ENCODE measurements at regions not wholly inside any gene's neighbourhood (a gene's known extent, or its start where the extent isn't known, plus 50 kb on each side); places are given as distances from the start of the nearest gene placed in this dataset.
"Not testable (repeated sequence)": the region's sequence is repeated elsewhere in the genome, so short reads cannot be mapped to it uniquely, and the experiment has no call there.

DNA sequence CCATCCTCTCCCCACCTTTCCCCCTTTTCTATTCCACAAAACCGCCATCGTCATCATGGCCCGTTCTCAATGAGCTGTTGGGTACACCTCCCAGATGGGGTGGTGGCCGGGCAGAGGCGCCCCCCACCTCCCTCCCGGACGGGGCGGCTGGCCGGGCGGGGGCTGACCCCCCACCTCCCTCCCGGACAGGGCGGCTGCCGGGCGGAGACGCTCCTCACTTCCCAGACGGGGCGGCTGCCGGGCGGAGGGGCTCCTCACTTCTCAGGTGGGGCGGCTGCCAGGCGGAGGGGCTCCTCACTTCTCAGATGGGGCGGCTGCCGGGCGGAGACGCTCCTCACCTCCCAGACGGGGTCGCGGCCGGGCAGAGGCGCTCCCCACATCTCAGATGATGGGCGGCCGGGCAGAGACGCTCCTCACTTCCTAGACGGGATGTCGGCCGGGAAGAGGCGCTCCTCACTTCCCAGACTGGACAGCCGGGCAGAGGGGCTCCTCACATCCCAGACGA is 404.4 kb upstream of the BTBD3 start:
- H3K27ac ChIP-seq; ATAC-seq (replicated peaks in 6 of 8); in situ Hi-C loops (cut with MboI; ENCODE audit: low pct_unique_long_range_greater_than_20kb in 2 of 9, low sequenced_read_pairs in 9 of 9, unreplicated experiment in 9 of 9); H3K4me3 ChIP-seq; H3K4me1 ChIP-seq (replicated peaks in 1 of 2): not testable (repeated sequence)
- WGBS, 10 experiments, result no CpG with 5 or more reads among the region's 39 CpGs

DNA sequence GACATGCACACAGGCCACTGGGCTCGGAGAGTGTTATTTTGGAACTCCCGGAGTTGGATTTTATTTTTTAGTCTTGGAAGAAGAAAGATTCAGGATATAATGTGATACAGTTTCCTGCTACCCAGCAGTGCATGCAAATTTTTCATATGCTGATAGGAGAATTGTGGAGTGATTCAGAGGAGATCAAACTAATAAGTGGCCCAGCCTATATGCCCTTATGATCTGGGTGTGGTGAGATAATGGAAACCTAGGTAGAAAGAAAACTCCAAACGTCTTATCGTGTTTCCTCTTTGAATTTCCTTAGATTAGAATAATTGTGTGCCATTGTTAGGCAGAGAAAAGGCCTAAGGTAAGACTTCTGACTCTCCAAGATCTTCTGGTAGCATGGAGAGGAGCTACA is 401.2 kb upstream of the BTBD3 start:
- in situ Hi-C loops (cut with MboI; ENCODE audit: low pct_unique_long_range_greater_than_20kb in 2 of 9, low sequenced_read_pairs in 9 of 9, unreplicated experiment in 9 of 9), result no loop called here
- ATAC-seq (replicated peaks in 6 of 8), result peak in 2 of 8 experiments; percentile 32 to 39
- no peak overlapping the region for H3K4me3 ChIP-seq
- no peaks in the 10 kb centered on the region for H3K4me1 ChIP-seq (replicated peaks in 1 of 2)
- no peak overlapping the region for H3K27ac ChIP-seq
- 17 to 100% (median 94%) methylated on average over 2 to 4 of the region's 4 CpGs; no CpG with 5 or more reads in 3 of the 10 experiments for WGBS, 10 experiments

GRCh38 chr20:11520596-11520995 is 397.1 kb upstream of the BTBD3 start:
- H3K4me1 ChIP-seq (replicated peaks in 1 of 2), result no peaks in the 10 kb centered on the region
- WGBS, 10 experiments, result 0 to 44% (median 0%) methylated on average over 1 of the region's 1 CpG; no CpG with 5 or more reads in 3 of the 10 experiments
- ATAC-seq (replicated peaks in 6 of 8), result no peak
- H3K27ac ChIP-seq, result no peak overlapping the region
- H3K4me3 ChIP-seq, result no peak overlapping the region
- in situ Hi-C loops (cut with MboI; ENCODE audit: low pct_unique_long_range_greater_than_20kb in 2 of 9, low sequenced_read_pairs in 9 of 9, unreplicated experiment in 9 of 9), result no loop called here

GRCh38 chr20:11521476-11522365 is 396.0 kb upstream of the BTBD3 start:
- Histone ChIP-seq H3K4me3 (no peak overlapping the region), H3K4me1 (replicated peaks in 1 of 2) (no peaks in the 10 kb centered on the region), H3K27ac (no peak overlapping the region)
- WGBS, 10 experiments, result 0 to 94% (median 72%) methylated on average over 2 to 4 of the region's 4 CpGs; no CpG with 5 or more reads in 1 of the 10 experiments
- ATAC-seq (replicated peaks in 6 of 8), result peak in 1 of 8 experiments; percentile 25
- in situ Hi-C loops (cut with MboI; ENCODE audit: low pct_unique_long_range_greater_than_20kb in 2 of 9, low sequenced_read_pairs in 9 of 9, unreplicated experiment in 9 of 9), result no loop called here

DNA sequence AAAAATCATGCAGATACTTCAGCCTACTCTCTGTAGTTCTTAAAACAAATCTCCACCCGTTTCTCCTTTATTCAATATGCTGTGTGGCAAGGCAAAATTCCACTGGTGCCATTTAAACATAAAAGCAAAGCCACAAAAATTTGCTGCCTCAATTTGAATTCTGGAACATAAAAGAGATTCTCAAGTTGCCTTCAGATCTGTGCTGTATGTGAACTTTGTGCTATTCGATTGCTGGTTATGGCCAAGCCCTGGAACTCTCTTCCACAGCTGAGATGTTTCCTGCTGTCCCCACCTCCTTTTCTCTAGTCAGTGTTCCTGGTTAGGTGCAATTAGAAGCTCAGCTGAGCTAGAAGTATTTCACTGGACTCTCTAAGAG is 395.3 kb upstream of the BTBD3 start:
- ATAC-seq (replicated peaks in 6 of 8), result peak in 2 of 8 experiments; percentile 70 to 85
- in situ Hi-C loops (cut with MboI; ENCODE audit: low pct_unique_long_range_greater_than_20kb in 2 of 9, low sequenced_read_pairs in 9 of 9, unreplicated experiment in 9 of 9), result no loop called here
- Histone ChIP-seq H3K27ac (no peak overlapping the region), H3K4me1 (replicated peaks in 1 of 2) (no peaks in the 10 kb centered on the region), H3K4me3 (no peak overlapping the region)
- WGBS, 10 experiments, result 0 to 100% (median 86%) methylated on average over 1 to 2 of the region's 2 CpGs; no CpG with 5 or more reads in 1 of the 10 experiments

GRCh38 chr20:11529047-11529446 is 388.6 kb upstream of the BTBD3 start:
- Histone ChIP-seq H3K4me1 (replicated peaks in 1 of 2) (no peaks in the 10 kb centered on the region), H3K27ac (no peak overlapping the region), H3K4me3 (no peak overlapping the region)
- peak in 2 of 8 experiments; percentile 58 to 89 for ATAC-seq (replicated peaks in 6 of 8)
- 33 to 100% (median 98%) methylated on average over 1 to 4 of the region's 4 CpGs; no CpG with 5 or more reads in 4 of the 10 experiments for WGBS, 10 experiments
- in situ Hi-C loops (cut with MboI; ENCODE audit: low pct_unique_long_range_greater_than_20kb in 2 of 9, low sequenced_read_pairs in 9 of 9, unreplicated experiment in 9 of 9), result loop anchor here in 5 of 9 experiments (25.0 kb wide), 5 partner anchors 167 to 1917 kb away; no protein-coding TSS in a partner anchor

- in situ Hi-C loops (cut with MboI; ENCODE audit: low pct_unique_long_range_greater_than_20kb in 2 of 9, low sequenced_read_pairs in 9 of 9, unreplicated experiment in 9 of 9), result loop anchor here in 5 of 9 experiments (25.0 kb wide), 5 partner anchors 175 to 1925 kb away; no protein-coding TSS in a partner anchor
- whole genome bisulfite sequencing, 10 experiments, result 0 to 43% (median 18%) methylated on average over 1 to 2 of the region's 2 CpGs; no CpG with 5 or more reads in 2 of the 10 experiments
- H3K4me1 ChIP-seq (replicated peaks in 1 of 2), result peaks cover 7 to 15% of the 10 kb centered on the region in 2 donors
- H3K27ac ChIP-seq, result no peak overlapping the region
- H3K4me3 ChIP-seq, result no peak overlapping the region
- peak in 1 of 8 experiments; percentile 54 for ATAC-seq (replicated peaks in 6 of 8)
Measured at GRCh38 chr20:11537032-11537431, 380.7 kb upstream of the BTBD3 start.

DNA sequence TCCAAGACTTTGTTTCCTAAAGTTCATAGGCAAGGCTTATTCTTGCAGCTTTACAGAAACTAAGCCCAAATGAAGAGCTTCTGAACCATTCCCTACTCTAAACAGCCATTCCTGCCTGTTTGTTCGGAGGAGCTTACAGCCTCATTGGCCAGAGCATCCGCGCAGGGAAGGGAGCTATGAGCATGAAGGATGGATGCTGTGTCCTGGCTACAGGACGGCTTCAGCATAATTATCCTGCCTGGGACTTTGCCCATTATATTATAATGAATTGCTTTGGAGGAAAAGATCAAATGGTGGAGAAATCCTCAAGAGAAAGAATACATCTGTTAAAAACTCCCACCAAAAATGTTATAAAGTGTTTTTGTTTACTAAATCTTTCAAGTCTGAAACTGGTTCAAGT is 378.2 kb upstream of the BTBD3 start:
- Histone ChIP-seq H3K4me3 (no peak overlapping the region), H3K4me1 (replicated peaks in 1 of 2) (peaks cover 7 to 15% of the 10 kb centered on the region in 2 donors), H3K27ac (no peak overlapping the region)
- peak in 2 of 8 experiments; percentile 33 to 81 for ATAC-seq (replicated peaks in 6 of 8)
- in situ Hi-C loops (cut with MboI; ENCODE audit: low pct_unique_long_range_greater_than_20kb in 2 of 9, low sequenced_read_pairs in 9 of 9, unreplicated experiment in 9 of 9), result loop anchor here in 5 of 9 experiments (25.0 kb wide), 5 partner anchors 177 to 1927 kb away; no protein-coding TSS in a partner anchor
- WGBS, 10 experiments, result 20 to 100% (median 43%) methylated on average over 1 to 4 of the region's 4 CpGs; no CpG with 5 or more reads in 1 of the 10 experiments

DNA sequence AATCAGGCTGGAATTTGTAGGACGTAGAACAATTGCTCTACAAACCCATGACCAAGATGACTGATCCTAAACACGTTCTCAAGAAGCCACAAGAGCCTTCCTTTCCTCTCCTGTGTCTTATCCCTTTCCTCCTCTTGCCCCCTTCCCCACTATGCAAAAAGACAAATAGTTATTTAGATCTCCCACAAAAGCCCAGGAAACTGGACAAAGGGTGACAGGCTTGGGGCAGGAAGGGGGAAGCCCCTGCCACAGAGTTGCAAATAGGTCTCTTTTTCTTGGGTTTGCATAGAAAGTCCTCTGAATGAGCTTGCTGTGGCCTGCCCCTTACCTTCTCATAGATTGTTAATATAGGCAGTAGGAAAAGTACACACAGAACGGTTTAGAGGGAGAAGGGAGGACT is 377.1 kb upstream of the BTBD3 start:
- H3K27ac ChIP-seq, result no peak overlapping the region
- H3K4me1 ChIP-seq (replicated peaks in 1 of 2), result peaks cover 7 to 15% of the 10 kb centered on the region in 2 donors
- H3K4me3 ChIP-seq, result no peak overlapping the region
- in situ Hi-C loops (cut with MboI; ENCODE audit: low pct_unique_long_range_greater_than_20kb in 2 of 9, low sequenced_read_pairs in 9 of 9, unreplicated experiment in 9 of 9), result loop anchor here in 5 of 9 experiments (25.0 kb wide), 5 partner anchors 178 to 1928 kb away; no protein-coding TSS in a partner anchor
- 20 to 63% (median 42%) methylated on average over 1 to 2 of the region's 3 CpGs; no CpG with 5 or more reads in 4 of the 10 experiments for WGBS, 10 experiments
- ATAC-seq (replicated peaks in 6 of 8), result peak in 3 of 8 experiments; percentile 29 to 45 (median 33)

- in situ Hi-C loops (cut with MboI; ENCODE audit: low pct_unique_long_range_greater_than_20kb in 2 of 9, low sequenced_read_pairs in 9 of 9, unreplicated experiment in 9 of 9), result loop anchor here in 5 of 9 experiments (25.0 kb wide), 5 partner anchors 180 to 1930 kb away; no protein-coding TSS in a partner anchor
- WGBS, 10 experiments, result 80 to 100% (median 94%) methylated on average over 1 to 2 of the region's 2 CpGs
- no peak overlapping the region for H3K27ac ChIP-seq
- H3K4me1 ChIP-seq (replicated peaks in 1 of 2), result peaks cover 7 to 15% of the 10 kb centered on the region in 2 donors
- H3K4me3 ChIP-seq, result no peak overlapping the region
- no peak for ATAC-seq (replicated peaks in 6 of 8)
Measured at GRCh38 chr20:11542645-11543044, 375.0 kb upstream of the BTBD3 start.

DNA sequence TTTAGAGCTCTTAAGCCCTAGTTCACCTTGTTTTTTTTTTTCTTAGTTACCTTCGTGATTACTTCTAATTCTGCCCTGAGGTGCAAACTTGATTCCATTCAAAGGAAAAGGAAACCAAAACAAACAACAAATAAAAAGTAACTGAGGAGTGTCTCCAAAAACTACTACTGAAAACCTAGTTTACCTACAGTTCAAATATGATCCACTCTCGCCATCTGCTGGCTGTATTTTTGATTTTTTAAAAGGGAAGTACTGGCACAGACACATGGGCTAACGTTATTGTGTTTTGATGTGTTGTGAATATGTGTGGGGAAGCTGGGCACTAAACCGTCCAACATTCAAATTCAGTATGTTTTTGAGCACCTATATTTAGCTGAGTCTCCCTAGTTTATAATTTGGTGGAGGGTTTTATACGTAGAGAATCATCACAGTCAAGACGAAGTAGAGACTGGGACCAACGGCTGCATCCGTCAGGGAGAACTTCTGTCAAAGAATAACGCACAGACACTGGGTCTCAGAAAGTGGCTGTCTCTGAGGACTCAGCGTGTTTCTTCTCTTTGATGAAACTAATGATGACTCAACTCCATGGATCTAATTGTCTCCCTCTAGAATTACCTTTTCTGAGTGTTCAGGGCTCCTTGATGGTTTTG is 373.5 kb upstream of the BTBD3 start:
- Histone ChIP-seq H3K27ac (no peak overlapping the region), H3K4me1 (replicated peaks in 1 of 2) (peaks cover 7 to 13% of the 10 kb centered on the region in 2 donors), H3K4me3 (no peak overlapping the region)
- 0 to 54% (median 0%) methylated on average over 1 to 10 of the region's 10 CpGs; no CpG with 5 or more reads in 1 of the 10 experiments for WGBS, 10 experiments
- in situ Hi-C loops (cut with MboI; ENCODE audit: low pct_unique_long_range_greater_than_20kb in 2 of 9, low sequenced_read_pairs in 9 of 9, unreplicated experiment in 9 of 9), result loop anchor here in 5 of 9 experiments (25.0 kb wide), 5 partner anchors 182 to 1932 kb away; no protein-coding TSS in a partner anchor
- ATAC-seq (replicated peaks in 6 of 8), result peak; percentile 34 to 92 (median 60)

GRCh38 chr20:11546939-11547338 is 370.8 kb upstream of the BTBD3 start:
- ATAC-seq (replicated peaks in 6 of 8), result no peak
- Histone ChIP-seq H3K4me3 (no peak overlapping the region), H3K27ac (no peak overlapping the region), H3K4me1 (replicated peaks in 1 of 2) (peaks cover 0 to 11% of the 10 kb centered on the region in 2 donors)
- in situ Hi-C loops (cut with MboI; ENCODE audit: low pct_unique_long_range_greater_than_20kb in 2 of 9, low sequenced_read_pairs in 9 of 9, unreplicated experiment in 9 of 9), result loop anchor here in 5 of 9 experiments (25.0 kb wide), 5 partner anchors 185 to 1935 kb away; no protein-coding TSS in a partner anchor
- WGBS, 10 experiments, result 0 to 93% (median 62%) methylated on average over 1 to 7 of the region's 7 CpGs; no CpG with 5 or more reads in 2 of the 10 experiments

Data from motor neuron (in vitro differentiated cells).